ENCODE measurements at regions not wholly inside any gene's neighbourhood (a gene's known extent, or its start where the extent isn't known, plus 50 kb on each side); places are given as distances from the start of the nearest gene placed in this dataset.

GRCh38 chr2:104781151-104781550 is 72.8 kb upstream of the POU3F3 start:
- H3K9ac ChIP-seq (ENCODE audit: low read depth, low read length), result no peak overlapping the region
- H3K27me3 ChIP-seq (ENCODE audit: insufficient read depth, low read length), result no peaks in the 10 kb centered on the region

GRCh38 chr2:104784264-104784663 is 69.7 kb upstream of the POU3F3 start:
- no peaks in the 10 kb centered on the region for H3K36me3 ChIP-seq (ENCODE audit: insufficient read depth, low read length)
- H3K27ac ChIP-seq (ENCODE audit: low read depth, low read length), result no peak overlapping the region
- H3K9ac ChIP-seq (ENCODE audit: low read depth, low read length), result no peak overlapping the region
- H3K4me3 ChIP-seq (ENCODE audit: low read length), result no peak overlapping the region
- H3K27me3 ChIP-seq (ENCODE audit: insufficient read depth, low read length), result no peaks in the 10 kb centered on the region
- H3K9me3 ChIP-seq (ENCODE audit: insufficient read depth, low read depth, low read length), result no peaks in the 10 kb centered on the region
- 96% methylated on average over 3 of the region's 3 CpGs for WGBS
- no peaks in the 10 kb centered on the region; the same call in 1 of the 2 replicates for H3K4me1 ChIP-seq (ENCODE audit: insufficient read depth, low read length)

More at GRCh38 chr2:104781151-104781550, 72.8 kb upstream of the POU3F3 start:
- Histone ChIP-seq H3K4me3 (ENCODE audit: low read length) (no peak overlapping the region), H3K9me3 (ENCODE audit: insufficient read depth, low read depth, low read length) (no peaks in the 10 kb centered on the region), H3K4me1 (ENCODE audit: insufficient read depth, low read length) (no peaks in the 10 kb centered on the region), H3K27ac (ENCODE audit: low read depth, low read length) (no peak overlapping the region), H3K36me3 (ENCODE audit: insufficient read depth, low read length) (no peaks in the 10 kb centered on the region)

GRCh38 chr2:104786204-104786603 is 67.7 kb upstream of the POU3F3 start:
- Histone ChIP-seq H3K27ac (ENCODE audit: low read depth, low read length) (no peak overlapping the region), H3K4me3 (ENCODE audit: low read length) (no peak overlapping the region), H3K9ac (ENCODE audit: low read depth, low read length) (no peak overlapping the region), H3K4me1 (ENCODE audit: insufficient read depth, low read length) (peaks cover 10% of the 10 kb centered on the region; the same call in 1 of the 2 replicates), H3K9me3 (ENCODE audit: insufficient read depth, low read depth, low read length) (no peaks in the 10 kb centered on the region), H3K27me3 (ENCODE audit: insufficient read depth, low read length) (no peaks in the 10 kb centered on the region), H3K36me3 (ENCODE audit: insufficient read depth, low read length) (no peaks in the 10 kb centered on the region)
- 90% methylated on average over 5 of the region's 8 CpGs for WGBS

GRCh38 chr2:104786821-104787220 is 67.1 kb upstream of the POU3F3 start:
- peaks cover 10% of the 10 kb centered on the region; the same call in 1 of the 2 replicates for H3K4me1 ChIP-seq (ENCODE audit: insufficient read depth, low read length)
- no peaks in the 10 kb centered on the region for H3K36me3 ChIP-seq (ENCODE audit: insufficient read depth, low read length)
- no peaks in the 10 kb centered on the region for H3K9me3 ChIP-seq (ENCODE audit: insufficient read depth, low read depth, low read length)
- H3K9ac ChIP-seq (ENCODE audit: low read depth, low read length), result no peak overlapping the region
- no peak overlapping the region for H3K4me3 ChIP-seq (ENCODE audit: low read length)
- 80% methylated on average over 1 of the region's 2 CpGs for WGBS
- no peaks in the 10 kb centered on the region for H3K27me3 ChIP-seq (ENCODE audit: insufficient read depth, low read length)
- no peak overlapping the region for H3K27ac ChIP-seq (ENCODE audit: low read depth, low read length)

GRCh38 chr2:104787298-104788065 is 66.4 kb upstream of the POU3F3 start:
- no peaks in the 10 kb centered on the region for H3K9me3 ChIP-seq (ENCODE audit: insufficient read depth, low read depth, low read length)
- H3K36me3 ChIP-seq (ENCODE audit: insufficient read depth, low read length), result no peaks in the 10 kb centered on the region
- no peak overlapping the region for H3K4me3 ChIP-seq (ENCODE audit: low read length)
- H3K27me3 ChIP-seq (ENCODE audit: insufficient read depth, low read length), result no peaks in the 10 kb centered on the region
- no peak overlapping the region for H3K9ac ChIP-seq (ENCODE audit: low read depth, low read length)
- 87% methylated on average over 8 of the region's 8 CpGs for WGBS
- peaks cover 10% of the 10 kb centered on the region; the same call in 1 of the 2 replicates for H3K4me1 ChIP-seq (ENCODE audit: insufficient read depth, low read length)
- H3K27ac ChIP-seq (ENCODE audit: low read depth, low read length), result no peak overlapping the region

GRCh38 chr2:104788742-104789455 is 65.0 kb upstream of the POU3F3 start:
- Histone ChIP-seq H3K27ac (ENCODE audit: low read depth, low read length) (no peak overlapping the region), H3K27me3 (ENCODE audit: insufficient read depth, low read length) (no peaks in the 10 kb centered on the region), H3K4me3 (ENCODE audit: low read length) (no peak overlapping the region), H3K9ac (ENCODE audit: low read depth, low read length) (no peak overlapping the region), H3K4me1 (ENCODE audit: insufficient read depth, low read length) (peaks cover 10% of the 10 kb centered on the region; the same call in 1 of the 2 replicates), H3K9me3 (ENCODE audit: insufficient read depth, low read depth, low read length) (no peaks in the 10 kb centered on the region), H3K36me3 (ENCODE audit: insufficient read depth, low read length) (no peaks in the 10 kb centered on the region)
- WGBS, result 94% methylated on average over 16 of the region's 16 CpGs

GRCh38 chr2:104790100-104790811 is 63.7 kb upstream of the POU3F3 start:
- H3K27ac ChIP-seq (ENCODE audit: low read depth, low read length), result no peak overlapping the region
- no peak overlapping the region for H3K9ac ChIP-seq (ENCODE audit: low read depth, low read length)
- H3K4me1 ChIP-seq (ENCODE audit: insufficient read depth, low read length), result peaks cover 10% of the 10 kb centered on the region; the same call in 1 of the 2 replicates
- 74% methylated on average over 18 of the region's 18 CpGs for WGBS
- no peaks in the 10 kb centered on the region for H3K27me3 ChIP-seq (ENCODE audit: insufficient read depth, low read length)
- no peaks in the 10 kb centered on the region for H3K36me3 ChIP-seq (ENCODE audit: insufficient read depth, low read length)
- H3K4me3 ChIP-seq (ENCODE audit: low read length), result no peak overlapping the region
- H3K9me3 ChIP-seq (ENCODE audit: insufficient read depth, low read depth, low read length), result no peaks in the 10 kb centered on the region

- Histone ChIP-seq H3K4me1 (ENCODE audit: insufficient read depth, low read length) (peaks cover 10% of the 10 kb centered on the region; the same call in 1 of the 2 replicates), H3K9me3 (ENCODE audit: insufficient read depth, low read depth, low read length) (no peaks in the 10 kb centered on the region), H3K36me3 (ENCODE audit: insufficient read depth, low read length) (no peaks in the 10 kb centered on the region), H3K9ac (ENCODE audit: low read depth, low read length) (no peak overlapping the region), H3K27me3 (ENCODE audit: insufficient read depth, low read length) (no peaks in the 10 kb centered on the region), H3K4me3 (ENCODE audit: low read length) (no peak overlapping the region), H3K27ac (ENCODE audit: low read depth, low read length) (no peak overlapping the region)
- 96% methylated on average over 2 of the region's 4 CpGs for WGBS
Measured at GRCh38 chr2:104790901-104791495, 62.9 kb upstream of the POU3F3 start.

GRCh38 chr2:104793966-104794365 is 59.9 kb upstream of the POU3F3 start:
- WGBS, result 97% methylated on average over 3 of the region's 4 CpGs
- Histone ChIP-seq H3K27ac (ENCODE audit: low read depth, low read length) (no peak overlapping the region), H3K27me3 (ENCODE audit: insufficient read depth, low read length) (no peaks in the 10 kb centered on the region), H3K4me3 (ENCODE audit: low read length) (no peak overlapping the region), H3K36me3 (ENCODE audit: insufficient read depth, low read length) (no peaks in the 10 kb centered on the region), H3K9ac (ENCODE audit: low read depth, low read length) (no peak overlapping the region), H3K9me3 (ENCODE audit: insufficient read depth, low read depth, low read length) (no peaks in the 10 kb centered on the region), H3K4me1 (ENCODE audit: insufficient read depth, low read length) (peaks cover 10% of the 10 kb centered on the region)

GRCh38 chr2:104794441-104794840 is 59.5 kb upstream of the POU3F3 start:
- no peaks in the 10 kb centered on the region for H3K27me3 ChIP-seq (ENCODE audit: insufficient read depth, low read length)
- H3K4me1 ChIP-seq (ENCODE audit: insufficient read depth, low read length), result peaks cover 10% of the 10 kb centered on the region
- no peak overlapping the region for H3K4me3 ChIP-seq (ENCODE audit: low read length)
- whole genome bisulfite sequencing, result 91% methylated on average over 2 of the region's 2 CpGs
- H3K9me3 ChIP-seq (ENCODE audit: insufficient read depth, low read depth, low read length), result no peaks in the 10 kb centered on the region
- H3K9ac ChIP-seq (ENCODE audit: low read depth, low read length), result no peak overlapping the region
- H3K27ac ChIP-seq (ENCODE audit: low read depth, low read length), result no peak overlapping the region
- no peaks in the 10 kb centered on the region for H3K36me3 ChIP-seq (ENCODE audit: insufficient read depth, low read length)
